ENCODE measurements at regions not wholly inside any gene's neighbourhood (a gene's known extent, or its start where the extent isn't known, plus 50 kb on each side); places are given as distances from the start of the nearest gene placed in this dataset.

DNA sequence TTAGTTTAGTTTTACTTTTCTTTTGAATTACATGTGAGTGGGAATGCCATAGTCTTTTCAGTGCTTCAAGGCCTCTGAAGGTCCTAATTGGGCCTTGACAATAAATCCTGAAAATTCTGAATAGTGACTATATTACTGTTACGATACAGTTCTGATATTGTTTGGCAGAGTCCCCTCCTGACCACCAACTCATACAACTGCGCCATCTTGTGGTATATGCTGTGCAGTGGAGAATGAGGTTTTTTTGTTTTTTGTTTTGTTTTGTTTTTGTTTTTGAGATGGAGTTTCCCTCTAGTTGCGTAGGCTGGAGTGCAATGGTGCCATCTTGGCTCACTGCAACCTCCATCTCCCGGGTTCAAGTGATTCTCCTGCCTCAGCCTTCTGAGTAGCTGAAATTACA is 56.6 kb upstream of the CHRDL1 start:
- peak in 2 of 3 experiments; percentile 18 to 42 for DNase-seq

GRCh38 chrX:110851780-110852179 is 56.2 kb upstream of the CHRDL1 start:
- no peak for DNase-seq

DNA sequence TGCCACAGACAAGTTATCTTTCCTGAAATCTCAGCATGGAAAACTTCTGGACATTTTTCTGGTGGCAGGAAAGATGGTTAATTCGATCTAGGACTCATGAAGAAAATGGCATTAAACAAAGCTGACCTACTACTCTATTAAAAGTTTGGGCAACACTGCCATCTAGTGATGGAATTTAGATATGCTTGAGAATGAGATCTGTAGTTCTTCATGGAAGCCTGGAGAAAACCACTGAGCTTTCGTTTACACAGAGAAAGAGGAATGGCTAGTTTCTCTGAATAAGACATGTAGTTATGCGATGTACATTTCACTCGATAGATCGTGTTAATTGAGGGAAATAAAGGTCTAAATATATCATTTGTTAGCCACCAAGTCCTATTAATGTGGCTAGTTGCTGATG is 51.7 kb upstream of the CHRDL1 start:
- DNase-seq, result peak; percentile 35 to 92 (median 83)

GRCh38 chrX:110846071-110846470 is 50.5 kb upstream of the CHRDL1 start:
- no peak for DNase-seq
